Activated CD4-positive, alpha-beta T cell treated with anti-CD3 and anti-CD28 coated beads for 48 hours (primary cell): ENCODE measurements at regions not wholly inside any gene's neighbourhood (a gene's known extent, or its start where the extent isn't known, plus 50 kb on each side); places are given as distances from the start of the nearest gene placed in this dataset.

Experiments used
- DNase-seq: peaks from one replicate; pipeline ENCODE4 v3.0.0-alpha.2; 2020

GRCh38 chrX:131779741-131780140 is 235.9 kb downstream of the OR13H1 start:
- DNase-seq: no peak

- DNase-seq: no peak
These were observed 238.8 kb downstream of the OR13H1 start for GRCh38 chrX:131782646-131783045.

GRCh38 chrX:131783555-131784308 is 239.4 kb upstream of the STK26 start:
- no peak for DNase-seq

GRCh38 chrX:131789664-131790063 is 233.4 kb upstream of the STK26 start:
- DNase-seq: no peak

- DNase-seq: no peak
These were observed 231.3 kb upstream of the STK26 start for GRCh38 chrX:131791608-131792355.

GRCh38 chrX:131792356-131792749 is 230.7 kb upstream of the STK26 start:
- no peak for DNase-seq

GRCh38 chrX:131792789-131793462 is 230.2 kb upstream of the STK26 start:
- no peak for DNase-seq

GRCh38 chrX:131795442-131796229 is 227.5 kb upstream of the STK26 start:
- DNase-seq: no peak

GRCh38 chrX:131801066-131801465 is 222.0 kb upstream of the STK26 start:
- DNase-seq: no peak

- no peak for DNase-seq
These were observed 221.2 kb upstream of the STK26 start for GRCh38 chrX:131801911-131802310.

GRCh38 chrX:131802836-131803626 is 220.1 kb upstream of the STK26 start:
- DNase-seq: peak; percentile 49

- DNase-seq: peak; percentile 68
These were observed 210.0 kb upstream of the STK26 start for GRCh38 chrX:131812847-131813825.

GRCh38 chrX:131816551-131817136 is 206.5 kb upstream of the STK26 start:
- DNase-seq: peak; percentile 69

GRCh38 chrX:131818297-131818936 is 204.7 kb upstream of the STK26 start:
- no peak for DNase-seq

- no peak for DNase-seq
These were observed 201.0 kb upstream of the STK26 start for GRCh38 chrX:131821945-131822622.

- DNase-seq: no peak
These were observed 196.5 kb upstream of the STK26 start for GRCh38 chrX:131826572-131826971.

- peak; percentile 65 for DNase-seq
These were observed 195.2 kb upstream of the STK26 start for GRCh38 chrX:131827935-131828334.

GRCh38 chrX:131828482-131828881 is 194.6 kb upstream of the STK26 start:
- no peak for DNase-seq
